Body of pancreas (tissue), 4 donors: ENCODE measurements at regions not wholly inside any gene's neighbourhood (a gene's known extent, or its start where the extent isn't known, plus 50 kb on each side); places are given as distances from the start of the nearest gene placed in this dataset.

Experiments
- ATAC-seq: fragments of 150-250 bp; one replicate; pipeline ENCODE4 v1.9.1; 2016
- DNase-seq, 4 donors: peaks; one replicate each; pipeline ENCODE4 v3.0.0-alpha.2; 2019
- H3K27ac ChIP-seq, 4 donors: fragments of 200-600 bp; sonication (generic); 1 replicate in 3 of 4; 2 replicates in 1 of 4; pipeline versions ENCODE4 v1.5.1 to v1.6.1; 2016 to 2019; ENCODE audit warnings: mild to moderate bottlenecking in 1 of 4, mixed read lengths in 1 of 4, moderate library complexity in 1 of 4
- H3K27me3 ChIP-seq, 2 donors: fragments of 200-600 bp; sonication (generic); one replicate each; pipeline ENCODE4 v1.6.0; 2016; ENCODE audit warnings: mild to moderate bottlenecking in 1 of 2
- H3K36me3 ChIP-seq, 2 donors: fragments of 200-600 bp; sonication (generic); replicated peaks in 1 of 2; 2 replicates each; pipeline ENCODE4 v1.5.1; 2016; ENCODE audit warnings: low read depth in 2 of 2; ENCODE audit not compliant: insufficient read depth in 1 of 2
- H3K4me1 ChIP-seq: fragments of 200-600 bp; sonication (generic); one replicate; pipeline ENCODE4 v1.6.0; 2016
- H3K4me3 ChIP-seq, 2 donors: fragments of 200-600 bp; sonication (generic); 1 replicate in 1 of 2; 2 replicates in 1 of 2; pipeline ENCODE4 v1.5.1; 2016 to 2019
- H3K9me3 ChIP-seq, 3 donors: fragments of 200-600 bp; sonication (generic); 1 replicate in 2 of 3; 2 replicates in 1 of 3; pipeline ENCODE4 v1.5.1; 2016
- CTCF ChIP-seq, 7 experiments: fragments of 450-650 bp in 4 of 7; fragments of 200-600 bp in 3 of 7; sonication (generic) in 3 of 7; IDR thresholded peaks; one replicate each; pipeline ENCODE4 v1.5.1; 2016 to 2019; ENCODE audit warnings: antibody characterized with exemption in 7 of 7
- POLR2A ChIP-seq, 3 donors: fragments of 450-650 bp; IDR thresholded peaks; one replicate each; pipeline ENCODE4 v1.6.1; 2016; ENCODE audit warnings: antibody characterized with exemption in 3 of 3, mild to moderate bottlenecking in 2 of 3
- WGBS, 2 donors: methylation state at CpG; one replicate each; pipeline ENCODE4 v1.1.5; 2017; 5-methylcytosine and 5-hydroxymethylcytosine counted together
- intact Hi-C: fragments of 100-400 bp; cut with DNase I; formaldehyde crosslinking; loops from one replicate; pipeline ENCODE4 v1.15.1; 2023

DNA sequence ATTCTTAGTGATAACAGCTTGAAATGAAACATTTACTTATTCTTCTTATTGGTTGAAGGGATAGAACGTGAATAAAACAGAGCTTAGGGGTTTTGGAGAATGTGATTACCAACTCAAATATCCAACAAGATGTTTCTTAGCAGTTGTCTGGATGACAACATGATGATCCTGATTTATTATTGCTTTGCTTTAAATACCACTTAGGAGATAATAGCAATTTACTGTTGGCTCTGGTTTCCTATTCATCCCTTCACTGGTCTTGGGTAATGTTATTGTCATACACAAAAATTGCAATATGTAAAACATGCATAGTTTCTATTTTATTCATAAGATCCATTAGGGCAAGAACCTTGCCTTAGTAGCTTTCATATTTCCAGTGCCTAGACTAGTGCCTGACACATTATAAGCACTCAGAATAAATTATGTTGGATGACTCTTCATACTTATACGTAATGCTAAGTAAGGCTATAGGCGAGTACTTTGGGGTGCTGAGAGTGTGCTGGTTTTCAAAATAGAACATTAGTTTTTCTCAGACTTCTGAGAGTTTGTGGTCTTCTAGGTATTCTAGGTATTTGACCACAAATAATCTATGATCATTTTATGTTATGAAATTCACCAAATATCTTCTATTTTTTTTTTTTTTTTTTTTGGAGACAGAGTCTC, 58.6 kb upstream of the PGRMC2 start:
- Histone ChIP-seq H3K4me1 (no peaks in the 10 kb centered on the region), H3K9me3 (no peaks in the 10 kb centered on the region), H3K27me3 (no peaks in the 10 kb centered on the region), H3K4me3 (no peak overlapping the region), H3K36me3 (no peaks in the 10 kb centered on the region), H3K27ac (no peak overlapping the region)
- ATAC-seq (no peak), DNase-seq (no peak)
- intact Hi-C loops, result no loop called here
- WGBS, 2 donors, result 94 to 97% methylated on average over 3 of the region's 3 CpGs
- TF ChIP-seq CTCF (IDR thresholded peaks at IDR 0.05) (no peak), POLR2A (IDR thresholded peaks at IDR 0.05) (no peak)

- Histone ChIP-seq H3K4me1 (no peaks in the 10 kb centered on the region), H3K27ac (no peak overlapping the region), H3K36me3 (no peaks in the 10 kb centered on the region), H3K4me3 (no peak overlapping the region), H3K9me3 (no peaks in the 10 kb centered on the region), H3K27me3 (no peaks in the 10 kb centered on the region)
- DNase-seq (no peak), ATAC-seq (no peak)
- intact Hi-C loops, result no loop called here
- TF ChIP-seq POLR2A (IDR thresholded peaks at IDR 0.05) (no peak), CTCF (IDR thresholded peaks at IDR 0.05) (no peak)
- WGBS, 2 donors, result 26 to 41% methylated on average over 1 of the region's 1 CpG
Observed at GRCh38 chr4:128345650-128346049, 58.0 kb upstream of the PGRMC2 start.

- Histone ChIP-seq H3K4me1 (no peaks in the 10 kb centered on the region), H3K4me3 (no peak overlapping the region), H3K27me3 (no peaks in the 10 kb centered on the region), H3K27ac (no peak overlapping the region), H3K36me3 (no peaks in the 10 kb centered on the region), H3K9me3 (no peaks in the 10 kb centered on the region)
- DNase-seq (no peak), ATAC-seq (no peak)
- WGBS, 2 donors, result 74 to 80% methylated on average over 1 of the region's 1 CpG
- intact Hi-C loops, result no loop called here
- TF ChIP-seq CTCF (IDR thresholded peaks at IDR 0.05) (no peak), POLR2A (IDR thresholded peaks at IDR 0.05) (no peak)
Observed at GRCh38 chr4:128342762-128343161, 55.1 kb upstream of the PGRMC2 start.

- WGBS, 2 donors, result 89 to 95% methylated on average over 4 of the region's 4 CpGs
- DNase-seq (no peak), ATAC-seq (no peak)
- Histone ChIP-seq H3K27me3 (no peaks in the 10 kb centered on the region), H3K4me1 (no peaks in the 10 kb centered on the region), H3K9me3 (no peaks in the 10 kb centered on the region), H3K4me3 (no peak overlapping the region), H3K36me3 (no peaks in the 10 kb centered on the region), H3K27ac (no peak overlapping the region)
- TF ChIP-seq POLR2A (IDR thresholded peaks at IDR 0.05) (no peak), CTCF (IDR thresholded peaks at IDR 0.05) (peak in 4 of 7 experiments; percentile 9 to 27 (median 18))
- intact Hi-C loops, result no loop called here
Observed at GRCh38 chr4:128341634-128342033, 54.0 kb upstream of the PGRMC2 start.
